ENCODE measurements at regions not wholly inside any gene's neighbourhood (a gene's known extent, or its start where the extent isn't known, plus 50 kb on each side); places are given as distances from the start of the nearest gene placed in this dataset.

- Histone ChIP-seq H3K27ac (ENCODE audit: low read depth, low read length) (no peak overlapping the region), H3K4me1 (ENCODE audit: control insufficient read depth, insufficient read depth, low read length) (no peaks in the 10 kb centered on the region), H3K9me3 (ENCODE audit: control insufficient read depth, insufficient read depth, low read length) (no peaks in the 10 kb centered on the region), H3K9ac (ENCODE audit: low read depth, low read length) (no peak overlapping the region), H3K36me3 (ENCODE audit: control insufficient read depth, insufficient read depth, low read length) (no peaks in the 10 kb centered on the region), H3K27me3 (ENCODE audit: control insufficient read depth, insufficient read depth, low read length) (no peaks in the 10 kb centered on the region), H3K4me3 (ENCODE audit: low read depth, low read length) (no peak overlapping the region)
These were observed 89.2 kb downstream of the FOXD1 start for GRCh38 chr5:73359395-73359794.

- H3K9me3 ChIP-seq (ENCODE audit: control insufficient read depth, insufficient read depth, low read length) = no peaks in the 10 kb centered on the region
- no peaks in the 10 kb centered on the region for H3K27me3 ChIP-seq (ENCODE audit: control insufficient read depth, insufficient read depth, low read length)
- no peaks in the 10 kb centered on the region for H3K36me3 ChIP-seq (ENCODE audit: control insufficient read depth, insufficient read depth, low read length)
- no peak overlapping the region for H3K27ac ChIP-seq (ENCODE audit: low read depth, low read length)
- no peak overlapping the region for H3K9ac ChIP-seq (ENCODE audit: low read depth, low read length)
- no peak overlapping the region for H3K4me3 ChIP-seq (ENCODE audit: low read depth, low read length)
- no peaks in the 10 kb centered on the region for H3K4me1 ChIP-seq (ENCODE audit: control insufficient read depth, insufficient read depth, low read length)
These were observed 90.2 kb downstream of the FOXD1 start for GRCh38 chr5:73358366-73358765.

- no peaks in the 10 kb centered on the region for H3K9me3 ChIP-seq (ENCODE audit: control insufficient read depth, insufficient read depth, low read length)
- H3K36me3 ChIP-seq (ENCODE audit: control insufficient read depth, insufficient read depth, low read length) = no peaks in the 10 kb centered on the region
These were observed 91.0 kb downstream of the FOXD1 start for GRCh38 chr5:73357576-73357975.

GRCh38 chr5:73355108-73355507 is 93.5 kb downstream of the FOXD1 start:
- H3K27ac ChIP-seq (ENCODE audit: low read depth, low read length) = no peak overlapping the region
- H3K4me3 ChIP-seq (ENCODE audit: low read depth, low read length) = no peak overlapping the region
- H3K27me3 ChIP-seq (ENCODE audit: control insufficient read depth, insufficient read depth, low read length) = no peaks in the 10 kb centered on the region
- H3K4me1 ChIP-seq (ENCODE audit: control insufficient read depth, insufficient read depth, low read length) = no peaks in the 10 kb centered on the region
- no peaks in the 10 kb centered on the region for H3K36me3 ChIP-seq (ENCODE audit: control insufficient read depth, insufficient read depth, low read length)
- no peaks in the 10 kb centered on the region for H3K9me3 ChIP-seq (ENCODE audit: control insufficient read depth, insufficient read depth, low read length)
- H3K9ac ChIP-seq (ENCODE audit: low read depth, low read length) = no peak overlapping the region

More at GRCh38 chr5:73357576-73357975, 91.0 kb downstream of the FOXD1 start:
- Histone ChIP-seq H3K27me3 (ENCODE audit: control insufficient read depth, insufficient read depth, low read length) (no peaks in the 10 kb centered on the region), H3K4me1 (ENCODE audit: control insufficient read depth, insufficient read depth, low read length) (no peaks in the 10 kb centered on the region), H3K27ac (ENCODE audit: low read depth, low read length) (no peak overlapping the region), H3K4me3 (ENCODE audit: low read depth, low read length) (no peak overlapping the region), H3K9ac (ENCODE audit: low read depth, low read length) (no peak overlapping the region)

- Histone ChIP-seq H3K4me3 (ENCODE audit: low read depth, low read length) (no peak overlapping the region), H3K4me1 (ENCODE audit: control insufficient read depth, insufficient read depth, low read length) (no peaks in the 10 kb centered on the region), H3K27me3 (ENCODE audit: control insufficient read depth, insufficient read depth, low read length) (no peaks in the 10 kb centered on the region), H3K36me3 (ENCODE audit: control insufficient read depth, insufficient read depth, low read length) (no peaks in the 10 kb centered on the region), H3K9me3 (ENCODE audit: control insufficient read depth, insufficient read depth, low read length) (no peaks in the 10 kb centered on the region), H3K27ac (ENCODE audit: low read depth, low read length) (no peak overlapping the region), H3K9ac (ENCODE audit: low read depth, low read length) (no peak overlapping the region)
These were observed 94.2 kb downstream of the FOXD1 start for GRCh38 chr5:73354406-73354805.

GRCh38 chr5:73352649-73353230 is 95.8 kb downstream of the FOXD1 start:
- no peaks in the 10 kb centered on the region for H3K4me1 ChIP-seq (ENCODE audit: control insufficient read depth, insufficient read depth, low read length)
- H3K4me3 ChIP-seq (ENCODE audit: low read depth, low read length) = no peak overlapping the region
- no peaks in the 10 kb centered on the region for H3K36me3 ChIP-seq (ENCODE audit: control insufficient read depth, insufficient read depth, low read length)
- no peak overlapping the region for H3K9ac ChIP-seq (ENCODE audit: low read depth, low read length)
- no peaks in the 10 kb centered on the region for H3K27me3 ChIP-seq (ENCODE audit: control insufficient read depth, insufficient read depth, low read length)
- H3K9me3 ChIP-seq (ENCODE audit: control insufficient read depth, insufficient read depth, low read length) = no peaks in the 10 kb centered on the region
- no peak overlapping the region for H3K27ac ChIP-seq (ENCODE audit: low read depth, low read length)

GRCh38 chr5:73352243-73352642 is 96.3 kb downstream of the FOXD1 start:
- no peaks in the 10 kb centered on the region for H3K4me1 ChIP-seq (ENCODE audit: control insufficient read depth, insufficient read depth, low read length)

GRCh38 chr5:73351593-73351992 is 97.0 kb downstream of the FOXD1 start:
- no peak overlapping the region for H3K27ac ChIP-seq (ENCODE audit: low read depth, low read length)
- no peaks in the 10 kb centered on the region for H3K4me1 ChIP-seq (ENCODE audit: control insufficient read depth, insufficient read depth, low read length)
- no peaks in the 10 kb centered on the region for H3K27me3 ChIP-seq (ENCODE audit: control insufficient read depth, insufficient read depth, low read length)
- H3K9ac ChIP-seq (ENCODE audit: low read depth, low read length) = no peak overlapping the region
- peaks cover 10% of the 10 kb centered on the region; the same call in 1 of the 2 replicates for H3K9me3 ChIP-seq (ENCODE audit: control insufficient read depth, insufficient read depth, low read length)
- H3K36me3 ChIP-seq (ENCODE audit: control insufficient read depth, insufficient read depth, low read length) = no peaks in the 10 kb centered on the region
- H3K4me3 ChIP-seq (ENCODE audit: low read depth, low read length) = no peak overlapping the region

More at GRCh38 chr5:73352243-73352642, 96.3 kb downstream of the FOXD1 start:
- H3K9ac ChIP-seq (ENCODE audit: low read depth, low read length) = no peak overlapping the region
- H3K27me3 ChIP-seq (ENCODE audit: control insufficient read depth, insufficient read depth, low read length) = no peaks in the 10 kb centered on the region
- peaks cover 5% of the 10 kb centered on the region; the same call in 1 of the 2 replicates for H3K9me3 ChIP-seq (ENCODE audit: control insufficient read depth, insufficient read depth, low read length)
- H3K27ac ChIP-seq (ENCODE audit: low read depth, low read length) = no peak overlapping the region
- H3K36me3 ChIP-seq (ENCODE audit: control insufficient read depth, insufficient read depth, low read length) = no peaks in the 10 kb centered on the region
- H3K4me3 ChIP-seq (ENCODE audit: low read depth, low read length) = no peak overlapping the region

GRCh38 chr5:73346878-73347408 is 101.6 kb downstream of the FOXD1 start:
- peaks cover 14% of the 10 kb centered on the region; the same call in 1 of the 2 replicates for H3K9me3 ChIP-seq (ENCODE audit: control insufficient read depth, insufficient read depth, low read length)
- H3K27me3 ChIP-seq (ENCODE audit: control insufficient read depth, insufficient read depth, low read length) = no peaks in the 10 kb centered on the region
- H3K4me1 ChIP-seq (ENCODE audit: control insufficient read depth, insufficient read depth, low read length) = no peaks in the 10 kb centered on the region
- H3K36me3 ChIP-seq (ENCODE audit: control insufficient read depth, insufficient read depth, low read length) = no peaks in the 10 kb centered on the region
- no peak overlapping the region for H3K27ac ChIP-seq (ENCODE audit: low read depth, low read length)
- H3K9ac ChIP-seq (ENCODE audit: low read depth, low read length) = no peak overlapping the region
- H3K4me3 ChIP-seq (ENCODE audit: low read depth, low read length) = no peak overlapping the region

- Histone ChIP-seq H3K4me3 (ENCODE audit: low read depth, low read length) (no peak overlapping the region), H3K4me1 (ENCODE audit: control insufficient read depth, insufficient read depth, low read length) (no peaks in the 10 kb centered on the region), H3K9me3 (ENCODE audit: control insufficient read depth, insufficient read depth, low read length) (peaks cover 14% of the 10 kb centered on the region; the same call in 1 of the 2 replicates), H3K27ac (ENCODE audit: low read depth, low read length) (no peak overlapping the region), H3K36me3 (ENCODE audit: control insufficient read depth, insufficient read depth, low read length) (no peaks in the 10 kb centered on the region), H3K9ac (ENCODE audit: low read depth, low read length) (no peak overlapping the region), H3K27me3 (ENCODE audit: control insufficient read depth, insufficient read depth, low read length) (no peaks in the 10 kb centered on the region; the same call in 1 of the 2 replicates)
These were observed 103.7 kb downstream of the FOXD1 start for GRCh38 chr5:73344835-73345234.

GRCh38 chr5:73339711-73340110 is 108.9 kb downstream of the FOXD1 start:
- no peak overlapping the region for H3K27ac ChIP-seq (ENCODE audit: low read depth, low read length)
- no peaks in the 10 kb centered on the region; the same call in 1 of the 2 replicates for H3K27me3 ChIP-seq (ENCODE audit: control insufficient read depth, insufficient read depth, low read length)
- no peak overlapping the region for H3K4me3 ChIP-seq (ENCODE audit: low read depth, low read length)
- no peaks in the 10 kb centered on the region for H3K36me3 ChIP-seq (ENCODE audit: control insufficient read depth, insufficient read depth, low read length)
- H3K9me3 ChIP-seq (ENCODE audit: control insufficient read depth, insufficient read depth, low read length) = no peaks in the 10 kb centered on the region
- no peak overlapping the region for H3K9ac ChIP-seq (ENCODE audit: low read depth, low read length)
- no peaks in the 10 kb centered on the region for H3K4me1 ChIP-seq (ENCODE audit: control insufficient read depth, insufficient read depth, low read length)

Measured in HUES48 (cell line).